ENCODE measurements at regions not wholly inside any gene's neighbourhood (a gene's known extent, or its start where the extent isn't known, plus 50 kb on each side); places are given as distances from the start of the nearest gene placed in this dataset.
A peak's percentile ranks its signal among the peaks of the same experiment; 100 is the strongest.

- Histone ChIP-seq H3K27ac (no peak overlapping the region), H3K9me3 (ENCODE audit: low read depth) (no peaks in the 10 kb centered on the region), H3K4me2 (ENCODE audit: unreplicated experiment) (no peak overlapping the region), H3K4me1 (ENCODE audit: insufficient read depth) (peaks cover 14% of the 10 kb centered on the region), H3K4me3 (no peak overlapping the region), H3K9me2 (ENCODE audit: insufficient read depth) (no peaks in the 10 kb centered on the region), H3F3A (ENCODE audit: insufficient read depth) (0 out of 2 replicates have a peak, but pooled peaks cover 11% of the 10 kb centered on the region), H4K20me1 (ENCODE audit: insufficient read depth) (no peaks in the 10 kb centered on the region), H3K27me3 (replicated peaks; ENCODE audit: insufficient read depth) (no peaks in the 10 kb centered on the region), H3K9ac (no peak overlapping the region), H3K36me3 (ENCODE audit: low read depth) (no peaks in the 10 kb centered on the region), H2AFZ (no peak overlapping the region), H3K79me2 (ENCODE audit: insufficient read depth) (no peaks in the 10 kb centered on the region)
- no peak for DNase-seq
- 55 to 58% methylated on average over 5 of the region's 5 CpGs for WGBS, 2 experiments (ENCODE audit: low coverage in 1 of 2, low lambda C conversion rate in 2 of 2, missing lambda C conversion rate in 2 of 2)
- in situ Hi-C loops (cut with MboI) = no loop called here
- TF ChIP-seq EZH2 (IDR thresholded peaks at IDR 0.05; ENCODE audit: insufficient read depth, poor library complexity, severe bottlenecking) (no peak), EZH2phosphoT487 (IDR thresholded peaks at IDR 0.05; ENCODE audit: insufficient read depth, low read depth) (no peak)
Observed at GRCh38 chr2:57725337-57725947, 321.2 kb upstream of the VRK2 start.

GRCh38 chr2:57726294-57726693, 320.3 kb upstream of the VRK2 start:
- Histone ChIP-seq H3K4me3 (no peak overlapping the region), H3K9me2 (ENCODE audit: insufficient read depth) (no peaks in the 10 kb centered on the region), H3K79me2 (ENCODE audit: insufficient read depth) (no peaks in the 10 kb centered on the region), H3K9me3 (ENCODE audit: low read depth) (no peaks in the 10 kb centered on the region), H3F3A (ENCODE audit: insufficient read depth) (0 out of 2 replicates have a peak, but pooled peaks cover 7% of the 10 kb centered on the region), H3K9ac (no peak overlapping the region), H3K36me3 (ENCODE audit: low read depth) (no peaks in the 10 kb centered on the region), H4K20me1 (ENCODE audit: insufficient read depth) (no peaks in the 10 kb centered on the region), H3K27ac (no peak overlapping the region), H2AFZ (no peak overlapping the region), H3K27me3 (replicated peaks; ENCODE audit: insufficient read depth) (no peaks in the 10 kb centered on the region), H3K4me2 (ENCODE audit: unreplicated experiment) (no peak overlapping the region), H3K4me1 (ENCODE audit: insufficient read depth) (peaks cover 6% of the 10 kb centered on the region)
- TF ChIP-seq EZH2phosphoT487 (IDR thresholded peaks at IDR 0.05; ENCODE audit: insufficient read depth, low read depth) = no peak
- TF ChIP-seq EZH2 (IDR thresholded peaks at IDR 0.05; ENCODE audit: insufficient read depth, poor library complexity, severe bottlenecking) = no peak
- in situ Hi-C loops (cut with MboI) = no loop called here
- no peak for DNase-seq
- 49 to 55% methylated on average over 4 of the region's 4 CpGs for WGBS, 2 experiments (ENCODE audit: low coverage in 1 of 2, low lambda C conversion rate in 2 of 2, missing lambda C conversion rate in 2 of 2)

GRCh38 chr2:57728691-57729090, 317.9 kb upstream of the VRK2 start:
- Histone ChIP-seq H3K9me3 (ENCODE audit: low read depth) (no peaks in the 10 kb centered on the region), H3K4me3 (no peak overlapping the region), H3K79me2 (ENCODE audit: insufficient read depth) (no peaks in the 10 kb centered on the region), H3K9me2 (ENCODE audit: insufficient read depth) (no peaks in the 10 kb centered on the region), H3K27ac (no peak overlapping the region), H3K9ac (no peak overlapping the region), H3K4me1 (ENCODE audit: insufficient read depth) (no peaks in the 10 kb centered on the region), H2AFZ (no peak overlapping the region), H3F3A (ENCODE audit: insufficient read depth) (no peaks in the 10 kb centered on the region), H4K20me1 (ENCODE audit: insufficient read depth) (no peaks in the 10 kb centered on the region), H3K4me2 (ENCODE audit: unreplicated experiment) (no peak overlapping the region), H3K36me3 (ENCODE audit: low read depth) (no peaks in the 10 kb centered on the region), H3K27me3 (replicated peaks; ENCODE audit: insufficient read depth) (no peaks in the 10 kb centered on the region)
- TF ChIP-seq EZH2phosphoT487 (IDR thresholded peaks at IDR 0.05; ENCODE audit: insufficient read depth, low read depth) = no peak
- TF ChIP-seq EZH2 (IDR thresholded peaks at IDR 0.05; ENCODE audit: insufficient read depth, poor library complexity, severe bottlenecking) = no peak
- WGBS, 2 experiments (ENCODE audit: low coverage in 1 of 2, low lambda C conversion rate in 2 of 2, missing lambda C conversion rate in 2 of 2) = 90 to 93% methylated on average over 1 of the region's 1 CpG
- peak; percentile 10 for DNase-seq
- in situ Hi-C loops (cut with MboI) = no loop called here

GRCh38 chr2:57733956-57734355, 312.6 kb upstream of the VRK2 start:
- Histone ChIP-seq H2AFZ (no peak overlapping the region), H3K4me1 (ENCODE audit: insufficient read depth) (no peaks in the 10 kb centered on the region), H3K27me3 (replicated peaks; ENCODE audit: insufficient read depth) (no peaks in the 10 kb centered on the region), H3F3A (ENCODE audit: insufficient read depth) (no peaks in the 10 kb centered on the region), H3K4me2 (ENCODE audit: unreplicated experiment) (no peak overlapping the region), H3K4me3 (no peak overlapping the region), H3K27ac (no peak overlapping the region), H3K9ac (no peak overlapping the region), H3K9me2 (ENCODE audit: insufficient read depth) (no peaks in the 10 kb centered on the region), H3K79me2 (ENCODE audit: insufficient read depth) (no peaks in the 10 kb centered on the region), H3K9me3 (ENCODE audit: low read depth) (no peaks in the 10 kb centered on the region), H4K20me1 (ENCODE audit: insufficient read depth) (no peaks in the 10 kb centered on the region), H3K36me3 (ENCODE audit: low read depth) (no peaks in the 10 kb centered on the region)
- TF ChIP-seq EZH2 (IDR thresholded peaks at IDR 0.05; ENCODE audit: insufficient read depth, poor library complexity, severe bottlenecking) (no peak), EZH2phosphoT487 (IDR thresholded peaks at IDR 0.05; ENCODE audit: insufficient read depth, low read depth) (no peak)
- in situ Hi-C loops (cut with MboI) = no loop called here
- DNase-seq = no peak

GRCh38 chr2:57740891-57741290, 305.7 kb upstream of the VRK2 start:
- no peaks in the 10 kb centered on the region for H3K9me2 ChIP-seq (ENCODE audit: insufficient read depth)
- no peak for TF ChIP-seq EZH2 (IDR thresholded peaks at IDR 0.05; ENCODE audit: insufficient read depth, poor library complexity, severe bottlenecking)
- TF ChIP-seq EZH2phosphoT487 (IDR thresholded peaks at IDR 0.05; ENCODE audit: insufficient read depth, low read depth) = no peak
- no peak overlapping the region for H3K9ac ChIP-seq
- no peak for DNase-seq
- H3K4me1 ChIP-seq (ENCODE audit: insufficient read depth) = no peaks in the 10 kb centered on the region
- H3K27me3 ChIP-seq (replicated peaks; ENCODE audit: insufficient read depth) = no peaks in the 10 kb centered on the region
- H2AFZ ChIP-seq = no peak overlapping the region
- no peak overlapping the region for H3K27ac ChIP-seq
- no peak overlapping the region for H3K4me2 ChIP-seq (ENCODE audit: unreplicated experiment)
- H4K20me1 ChIP-seq (ENCODE audit: insufficient read depth) = no peaks in the 10 kb centered on the region
- no peaks in the 10 kb centered on the region for H3K79me2 ChIP-seq (ENCODE audit: insufficient read depth)
- H3K4me3 ChIP-seq = no peak overlapping the region
- H3K9me3 ChIP-seq (ENCODE audit: low read depth) = no peaks in the 10 kb centered on the region
- no peaks in the 10 kb centered on the region for H3K36me3 ChIP-seq (ENCODE audit: low read depth)
- no peaks in the 10 kb centered on the region for H3F3A ChIP-seq (ENCODE audit: insufficient read depth)
- WGBS, 2 experiments (ENCODE audit: low coverage in 1 of 2, low lambda C conversion rate in 2 of 2, missing lambda C conversion rate in 2 of 2) = 9 to 11% methylated on average over 6 of the region's 6 CpGs
- in situ Hi-C loops (cut with MboI) = no loop called here

All from GM23248 (cell line).